GM19397 (cell line): ENCODE measurements at regions not wholly inside any gene's neighbourhood (a gene's known extent, or its start where the extent isn't known, plus 50 kb on each side); places are given as distances from the start of the nearest gene placed in this dataset.

Source experiments
- ATAC-seq: cut with Tn5 transposase; IDR thresholded peaks from one replicate; pipeline ENCODE4 v1.9.1; 2021; ENCODE audit warnings: mild to moderate bottlenecking, moderate library complexity; ENCODE audit not compliant: unreplicated experiment

DNA sequence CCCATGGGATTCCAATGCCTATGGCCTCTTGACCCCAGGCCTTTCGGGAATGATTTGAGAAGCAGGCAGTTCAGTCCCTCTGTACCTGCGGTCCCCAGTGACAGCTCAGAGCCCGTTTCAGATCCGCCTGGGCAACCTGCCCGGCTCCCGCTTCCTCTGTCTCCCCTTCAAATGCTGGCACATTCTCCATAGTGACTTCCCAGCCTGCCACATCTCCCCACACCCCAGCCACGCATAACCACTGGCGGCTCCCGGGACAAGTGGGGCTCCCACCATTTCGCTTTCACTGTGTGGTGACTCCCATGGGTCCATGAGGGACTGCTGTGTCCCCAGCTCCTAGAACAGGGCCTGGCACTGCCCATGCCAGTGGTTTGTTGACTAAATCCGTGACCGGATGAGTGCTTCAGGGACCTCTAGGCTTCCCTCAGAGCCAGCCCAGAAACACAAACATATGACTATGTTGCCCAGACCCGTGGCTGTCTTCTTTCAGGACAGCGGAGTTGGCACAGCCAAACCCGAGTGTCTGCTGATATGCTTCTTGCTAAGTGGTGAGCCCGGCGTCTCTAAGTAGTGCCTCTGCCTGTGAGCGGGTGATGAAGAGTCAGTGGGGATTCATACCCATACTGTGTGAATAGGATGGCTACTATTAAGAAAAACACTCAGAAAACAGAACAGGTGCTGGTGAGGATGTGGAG, 91.2 kb downstream of the GLI2 start:
- no peak for ATAC-seq

DNA sequence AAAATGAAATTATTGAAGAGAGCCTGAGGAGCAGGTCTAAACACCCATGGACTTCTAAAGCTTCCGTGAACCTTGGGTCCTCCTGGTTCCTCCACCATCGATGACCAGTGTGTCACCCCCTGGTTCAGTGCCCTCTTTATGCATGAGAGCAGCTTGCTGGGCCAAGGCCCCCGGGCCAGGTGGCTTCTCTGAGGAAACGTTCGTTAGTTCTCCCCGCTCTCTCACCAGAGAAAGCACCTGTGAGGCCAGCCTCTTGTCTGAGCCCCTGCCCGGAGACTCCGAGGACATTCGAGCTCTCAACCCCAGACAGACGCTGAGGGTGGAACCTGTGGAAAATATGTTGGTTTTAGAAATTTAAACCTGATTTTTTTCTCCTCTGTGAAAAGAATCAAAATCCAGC, 92.4 kb downstream of the GLI2 start:
- ATAC-seq, result no peak

DNA sequence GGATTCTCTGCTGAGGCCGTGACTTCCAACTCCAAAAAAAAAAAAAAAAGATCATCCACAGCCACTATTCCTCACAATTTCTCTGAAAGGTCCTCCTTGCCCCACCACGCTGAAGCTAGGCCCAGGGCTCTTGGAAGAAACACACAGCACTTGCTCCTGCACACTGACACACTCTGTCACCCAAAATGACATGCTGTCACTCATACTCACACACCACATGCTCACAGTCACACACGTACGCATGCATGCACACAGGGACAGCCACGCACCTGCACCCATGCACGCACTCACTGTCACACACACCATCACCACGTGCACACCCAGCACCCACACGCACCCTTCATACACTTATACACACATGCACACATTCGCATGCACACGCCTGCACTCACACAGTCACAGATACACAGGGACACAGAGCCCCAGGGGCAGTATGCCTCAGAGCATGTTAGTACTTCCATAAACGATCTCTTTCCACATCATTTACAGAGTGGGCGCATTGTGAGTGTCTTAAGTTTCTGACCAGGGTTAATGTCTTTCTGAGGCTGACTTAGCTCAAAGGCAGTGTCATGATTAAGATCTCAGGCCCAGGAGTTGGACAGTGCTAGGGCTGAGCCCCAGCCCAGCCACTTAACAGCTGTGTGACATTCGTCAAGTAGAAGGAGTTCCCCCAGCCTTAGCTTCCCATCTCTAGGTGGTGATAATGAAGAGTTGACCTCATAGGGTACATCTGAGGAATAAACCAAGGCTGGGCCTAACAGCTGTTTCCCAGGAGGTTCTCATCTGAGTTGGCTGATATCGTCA, 93.4 kb downstream of the GLI2 start:
- ATAC-seq, result no peak

DNA sequence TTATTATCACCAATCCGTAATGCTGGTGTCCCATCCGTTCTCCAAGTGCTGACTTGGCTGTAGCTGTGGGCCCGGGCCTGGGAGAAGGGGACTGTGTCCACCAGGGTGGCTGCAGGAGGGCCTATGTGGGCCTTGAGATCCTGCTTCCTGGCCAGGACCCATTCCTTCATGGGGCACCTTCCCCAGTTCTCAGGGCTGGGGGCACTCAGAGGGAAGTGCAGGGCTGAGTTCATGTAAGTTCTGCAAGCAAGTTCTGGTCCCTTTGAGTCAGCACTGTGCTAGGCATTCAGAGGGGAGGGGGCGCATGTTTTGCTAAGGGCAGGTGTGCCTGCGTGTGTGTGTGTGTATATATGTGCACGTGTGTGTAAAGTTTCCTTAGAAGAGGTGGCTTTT, 94.0 kb downstream of the GLI2 start:
- no peak for ATAC-seq

DNA sequence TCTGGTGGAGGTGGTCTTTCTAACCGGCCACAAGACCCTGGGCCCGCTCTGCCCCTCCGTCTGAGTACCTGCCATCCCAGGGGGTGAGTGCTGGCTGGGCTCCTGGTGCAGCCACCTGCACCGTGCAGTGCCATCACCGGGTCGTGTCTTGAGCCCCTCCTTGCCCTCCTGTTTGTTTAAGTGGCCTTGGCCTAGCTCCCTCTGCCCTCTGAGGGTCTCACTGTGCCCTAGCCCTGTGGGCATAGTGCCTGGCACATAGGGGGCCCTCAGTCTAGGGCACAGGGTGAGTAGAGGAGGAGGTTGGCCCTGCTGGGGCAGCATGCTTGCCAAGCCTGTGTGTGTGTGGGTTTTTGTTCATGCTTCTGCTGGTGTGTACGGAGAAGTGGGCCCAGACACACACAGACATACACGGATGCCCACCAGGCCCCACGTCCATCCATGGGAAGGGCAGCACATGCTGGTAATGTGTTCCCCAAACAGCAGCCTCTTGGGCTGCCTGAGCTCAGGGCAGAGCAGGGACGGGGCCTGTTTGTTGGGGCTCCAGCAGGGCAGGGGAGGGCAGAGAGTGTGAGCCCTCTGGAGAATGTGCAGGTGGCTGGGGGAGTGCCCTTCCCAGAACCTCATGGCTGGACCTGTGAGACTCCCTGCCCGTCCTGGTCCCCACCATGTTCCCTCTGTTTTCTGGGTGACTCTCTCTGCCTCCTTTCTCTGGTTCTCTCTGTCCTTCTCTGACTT, 94.6 kb downstream of the GLI2 start:
- no peak for ATAC-seq

DNA sequence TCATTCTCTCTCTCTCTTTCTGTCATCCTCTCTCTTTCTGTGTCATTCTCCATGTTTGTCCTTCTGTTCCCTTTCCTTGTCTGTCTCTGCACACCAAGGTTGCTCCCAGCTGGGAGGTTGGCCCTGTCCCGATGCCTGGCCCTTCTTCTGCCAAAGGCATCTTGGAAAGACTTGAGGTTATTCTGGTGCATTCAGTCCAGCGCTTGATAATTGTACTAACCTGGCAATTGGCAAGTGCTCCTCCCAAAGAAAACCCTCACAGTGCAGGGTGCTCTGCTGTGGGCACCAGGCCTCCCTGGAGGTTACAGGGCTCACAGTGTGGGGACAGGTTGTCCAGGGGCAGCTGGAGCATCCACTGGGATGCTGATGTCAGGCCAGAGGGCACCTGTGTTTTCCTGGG, 95.4 kb downstream of the GLI2 start:
- no peak for ATAC-seq

DNA sequence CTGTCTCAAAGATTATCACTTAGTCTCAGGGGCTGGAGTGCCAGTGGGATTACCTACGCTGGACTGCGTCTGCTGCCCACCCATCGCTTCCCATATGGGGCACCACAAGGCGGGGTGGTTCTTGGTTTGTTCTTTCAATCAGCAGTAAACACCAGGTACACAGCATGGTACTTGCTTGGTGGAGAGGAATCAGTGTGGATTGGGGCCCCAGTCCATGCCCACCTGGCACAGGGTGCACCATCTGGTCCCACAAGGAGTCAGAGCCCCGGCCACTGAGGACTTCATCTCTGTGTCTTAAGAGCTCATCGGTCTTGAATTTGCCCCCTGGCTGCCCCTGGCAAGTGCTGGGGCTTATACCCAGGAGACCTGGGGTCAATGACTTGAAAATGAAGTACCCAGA, 96.2 kb downstream of the GLI2 start:
- no peak for ATAC-seq

DNA sequence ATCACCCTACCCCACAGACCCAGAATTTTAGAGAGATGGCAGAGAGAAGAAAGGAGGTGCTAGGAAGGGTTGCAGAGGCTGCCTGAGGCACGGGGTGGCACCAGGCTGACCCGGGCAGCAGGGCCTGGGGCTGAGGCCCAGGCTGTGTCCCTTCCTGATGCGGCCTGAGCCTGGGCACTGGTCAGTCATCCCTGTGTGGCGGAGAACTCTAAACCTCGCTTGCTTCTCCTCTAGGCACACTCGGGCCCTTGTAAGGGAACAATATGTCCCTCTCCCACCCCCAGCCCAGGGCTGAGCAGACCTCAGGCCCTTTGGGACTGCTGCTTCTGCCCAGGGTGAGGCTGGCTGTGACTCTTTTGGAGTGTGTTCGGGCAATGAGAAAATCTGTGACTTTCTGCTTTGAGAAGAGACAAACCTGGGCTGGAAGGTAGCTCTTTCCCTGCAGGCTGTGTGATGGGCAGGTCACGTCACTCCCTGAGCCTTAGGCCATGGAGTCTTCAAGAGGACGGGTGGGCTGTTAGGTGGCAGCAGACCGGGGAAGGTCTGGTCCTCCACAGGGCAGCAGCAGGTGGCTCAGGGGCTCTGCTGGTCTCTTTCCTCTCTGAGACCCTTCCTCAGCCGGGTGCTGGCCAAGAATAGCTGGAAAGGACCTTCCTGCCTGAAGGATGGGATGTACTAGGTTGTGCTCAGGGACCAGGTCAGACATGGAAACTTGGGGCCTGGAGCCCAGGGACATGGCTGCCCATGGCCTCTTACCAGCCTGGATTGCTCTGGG, 96.8 kb downstream of the GLI2 start:
- no peak for ATAC-seq

DNA sequence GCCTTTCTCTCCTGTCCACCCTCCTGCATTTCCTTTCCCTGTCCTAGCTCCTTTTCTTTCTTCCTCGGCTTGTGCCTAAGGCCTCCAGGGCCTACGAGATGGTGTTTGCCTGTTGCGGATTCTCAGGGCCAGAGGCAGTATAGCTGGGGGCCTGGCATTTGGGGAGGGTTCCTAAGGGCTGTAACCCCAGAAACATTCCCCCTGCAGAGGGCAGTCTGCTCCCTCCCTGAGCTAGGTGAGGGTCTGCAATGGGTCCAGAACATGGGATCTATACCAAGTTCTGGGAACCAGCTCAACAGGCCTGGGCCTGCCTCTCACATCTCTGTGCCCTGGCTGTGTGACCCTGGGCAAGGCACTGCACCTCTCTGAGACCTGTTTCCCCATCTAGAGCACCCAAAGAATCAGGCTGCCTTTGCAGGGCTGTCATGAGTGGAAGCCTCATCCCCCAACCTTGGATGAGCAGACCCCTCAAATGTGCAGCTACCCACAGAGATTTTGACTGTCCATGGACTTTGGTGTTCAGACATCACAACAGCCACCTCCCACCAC, 97.5 kb downstream of the GLI2 start:
- ATAC-seq, result no peak

DNA sequence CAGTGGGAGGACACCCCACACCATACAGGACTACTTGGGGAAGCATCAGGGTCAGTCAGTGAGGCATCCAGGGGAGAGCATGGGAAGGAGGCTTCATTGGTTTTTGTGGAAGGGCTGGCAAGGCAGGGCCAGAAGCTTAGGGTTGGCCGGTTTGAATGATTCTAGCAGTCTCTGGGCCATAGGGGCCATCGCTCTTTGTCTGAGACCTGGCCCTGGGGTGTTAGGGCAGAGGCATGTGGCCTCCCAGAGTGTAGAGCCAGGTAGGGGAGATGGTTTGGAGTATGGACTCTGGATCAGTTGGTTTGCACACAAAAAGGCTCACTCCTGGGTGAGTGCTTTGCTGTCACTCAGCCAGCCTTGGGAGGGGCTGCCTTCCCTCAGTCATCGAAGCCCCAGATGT, 98.5 kb downstream of the GLI2 start:
- no peak for ATAC-seq

DNA sequence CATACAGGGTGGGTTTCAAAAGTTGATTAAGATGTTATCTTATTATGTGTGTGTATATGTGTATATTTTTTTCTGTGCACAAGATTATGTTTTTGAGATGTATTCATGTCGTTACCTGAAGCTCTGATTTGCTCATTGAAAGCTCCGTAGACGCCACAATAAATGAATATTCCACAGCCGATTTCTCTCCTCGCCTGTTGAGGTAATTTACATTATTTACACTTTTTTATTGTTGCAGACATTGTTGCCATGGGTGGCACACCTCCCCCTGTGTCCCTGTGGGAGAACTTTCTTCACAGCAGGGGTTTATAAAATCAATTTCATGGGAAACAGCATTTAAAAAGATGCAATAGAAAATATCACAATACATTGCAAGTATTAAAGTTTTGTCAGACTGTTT, 100.6 kb downstream of the GLI2 start:
- no peak for ATAC-seq

DNA sequence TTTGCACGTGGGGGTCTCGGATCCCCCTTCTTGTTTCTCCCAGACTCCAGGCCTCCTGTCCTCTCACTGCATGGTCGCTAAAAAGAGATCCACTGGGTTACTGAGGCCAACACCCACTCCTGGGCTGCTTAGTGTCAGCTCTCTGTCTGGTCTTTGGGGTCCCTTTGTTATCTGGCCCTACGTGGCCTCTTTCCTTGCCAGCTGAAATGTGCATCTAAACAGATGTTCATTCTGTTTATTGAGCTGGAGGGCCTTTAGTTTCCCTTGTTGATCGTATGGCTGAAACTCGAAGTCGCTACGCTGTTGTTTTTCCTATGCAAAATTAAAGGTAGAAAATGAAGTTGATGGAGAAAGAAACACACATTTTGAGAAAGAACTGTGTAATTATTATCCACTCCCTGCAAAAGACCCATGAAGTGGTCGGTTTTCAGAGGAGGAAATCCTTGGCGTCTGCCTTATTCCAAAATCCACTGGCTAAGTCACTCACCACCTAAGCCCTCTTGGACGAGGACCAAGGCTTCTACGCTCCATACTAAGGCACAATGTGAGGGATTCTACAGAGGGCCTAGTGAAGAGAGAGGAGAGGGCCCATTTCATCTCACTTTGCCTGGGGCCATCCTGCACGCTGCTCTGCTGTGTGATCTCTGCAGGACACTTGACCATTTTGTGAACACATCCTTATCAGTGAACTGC, 105.3 kb downstream of the GLI2 start:
- ATAC-seq, result no peak

DNA sequence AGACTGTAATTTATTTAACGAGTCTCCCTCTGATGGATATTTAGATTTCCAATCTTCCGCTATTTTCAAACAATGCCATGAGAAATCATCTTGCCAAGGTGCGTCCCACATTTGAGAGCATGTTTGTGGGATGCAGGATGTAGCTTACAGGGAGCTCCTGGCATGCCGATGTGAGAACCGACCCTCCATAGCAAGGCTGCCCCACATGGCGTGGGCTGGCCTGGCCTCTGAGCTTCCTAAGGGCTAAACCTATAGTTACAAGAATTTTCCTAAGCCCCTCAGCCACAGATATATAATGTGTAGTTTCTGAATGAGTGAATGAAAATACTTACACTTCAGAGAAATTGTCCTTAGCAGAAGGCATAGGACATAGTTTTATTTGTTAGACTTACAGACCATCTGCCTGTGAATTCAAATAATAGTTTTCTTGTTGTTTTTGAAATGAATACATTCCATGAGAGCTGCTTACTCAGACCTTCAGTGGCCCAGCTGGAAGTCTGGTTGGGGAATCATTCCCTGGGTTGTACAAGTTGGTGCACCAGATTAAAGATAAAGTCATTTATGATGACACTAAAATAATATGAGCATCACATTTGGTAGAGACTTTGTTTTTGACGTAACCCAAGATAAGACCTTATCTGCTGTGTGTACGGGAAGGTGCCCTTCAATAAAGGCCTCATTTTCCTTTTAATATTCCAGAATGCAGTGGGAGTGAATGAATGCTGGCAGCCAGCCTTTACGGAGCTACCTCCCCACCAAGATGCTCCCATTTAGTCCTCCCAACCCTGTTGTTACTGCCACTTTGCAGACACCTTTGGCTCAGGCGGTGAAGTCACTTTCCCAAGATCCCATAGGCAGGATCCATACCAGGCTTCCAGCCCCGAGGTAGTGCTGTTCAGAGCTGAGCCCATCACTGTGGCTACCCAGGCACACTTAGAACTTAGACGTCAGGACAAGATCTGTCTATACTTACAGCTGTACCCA, 107.1 kb downstream of the GLI2 start:
- no peak for ATAC-seq

DNA sequence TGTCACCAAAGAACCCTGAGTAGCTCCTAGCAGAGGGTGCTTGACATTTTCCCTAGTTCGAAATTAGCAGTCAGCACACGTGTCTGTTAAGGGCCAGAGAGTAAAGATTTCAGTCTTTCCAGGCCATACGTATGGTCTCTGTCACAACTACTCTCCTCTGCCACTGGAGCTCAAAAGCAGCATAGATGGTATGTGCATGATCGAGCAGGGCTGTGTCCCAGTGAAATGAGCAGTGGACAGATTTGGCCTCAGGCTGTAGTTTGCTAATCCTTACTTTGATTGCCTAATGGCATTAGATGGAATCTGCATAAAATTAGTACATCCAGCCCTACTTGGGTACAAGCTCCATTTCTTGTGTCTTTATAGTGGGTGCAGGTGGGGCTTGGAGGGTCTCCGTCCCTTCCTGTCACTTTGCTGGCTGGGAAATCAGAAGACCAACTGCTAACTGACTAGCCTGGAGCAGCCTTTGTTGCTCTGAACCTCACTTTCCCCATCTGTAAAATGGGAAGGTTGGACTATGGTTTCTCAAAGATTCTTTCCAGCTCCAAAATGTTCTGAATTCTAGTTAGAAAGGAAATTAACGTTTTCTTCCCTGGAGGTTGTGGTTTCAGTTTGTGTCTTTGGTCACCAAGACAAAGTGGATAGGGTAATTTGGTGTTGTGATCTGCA, 108.5 kb downstream of the GLI2 start:
- no peak for ATAC-seq

DNA sequence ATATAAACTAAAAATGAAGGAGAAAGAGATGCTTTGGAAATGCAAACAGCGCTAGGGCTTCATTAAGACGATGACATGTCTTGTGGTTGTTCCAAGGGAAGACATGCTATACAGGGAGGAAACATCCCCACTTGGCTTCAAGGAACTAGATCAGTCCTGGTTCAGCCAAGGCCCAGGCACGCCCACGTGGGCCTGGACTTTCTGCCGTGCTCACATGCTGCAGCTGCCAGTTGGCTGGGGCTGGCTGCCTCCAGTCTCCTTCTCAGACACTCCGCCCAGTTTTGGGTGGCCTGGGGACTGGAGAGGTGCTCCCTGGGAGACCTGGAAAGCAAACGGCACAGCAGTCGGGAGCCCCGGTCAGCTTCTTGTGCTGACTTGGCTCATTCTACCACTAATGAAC, 109.6 kb downstream of the GLI2 start:
- ATAC-seq, result no peak

DNA sequence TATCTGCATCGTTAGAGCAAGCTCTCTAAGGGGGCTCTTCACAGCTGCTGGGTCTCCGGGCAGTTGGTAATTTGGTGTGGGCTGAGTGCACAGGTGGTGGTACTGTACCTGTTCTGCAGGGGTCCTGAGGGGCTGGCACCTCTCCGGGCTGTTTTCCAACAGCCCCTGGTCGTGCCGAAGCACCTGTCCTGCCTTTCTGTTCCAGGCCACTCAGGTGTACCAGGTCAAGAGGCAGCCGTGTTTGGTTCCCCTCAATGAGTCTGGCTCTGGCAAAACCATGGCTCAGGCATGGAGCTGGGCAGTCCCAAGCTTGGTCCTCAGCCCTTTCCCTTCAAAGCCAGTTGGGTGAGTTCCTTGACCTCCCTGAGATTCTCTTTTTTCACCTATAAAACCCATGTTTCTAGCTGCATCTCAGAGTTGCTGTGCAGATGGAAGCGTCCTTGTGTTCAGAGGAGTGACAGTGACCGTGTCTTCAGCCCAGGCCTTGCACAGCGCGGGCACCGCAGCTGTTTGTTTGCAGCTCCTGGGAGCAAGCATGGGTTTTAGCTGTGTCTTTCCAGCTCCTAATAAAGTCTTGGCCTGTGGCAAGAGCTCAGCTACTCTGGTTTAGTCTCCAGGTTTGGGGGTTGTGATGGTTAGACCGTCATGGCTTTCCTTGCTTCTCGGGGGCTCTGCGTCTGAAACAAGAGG, 110.9 kb downstream of the GLI2 start:
- no peak for ATAC-seq

DNA sequence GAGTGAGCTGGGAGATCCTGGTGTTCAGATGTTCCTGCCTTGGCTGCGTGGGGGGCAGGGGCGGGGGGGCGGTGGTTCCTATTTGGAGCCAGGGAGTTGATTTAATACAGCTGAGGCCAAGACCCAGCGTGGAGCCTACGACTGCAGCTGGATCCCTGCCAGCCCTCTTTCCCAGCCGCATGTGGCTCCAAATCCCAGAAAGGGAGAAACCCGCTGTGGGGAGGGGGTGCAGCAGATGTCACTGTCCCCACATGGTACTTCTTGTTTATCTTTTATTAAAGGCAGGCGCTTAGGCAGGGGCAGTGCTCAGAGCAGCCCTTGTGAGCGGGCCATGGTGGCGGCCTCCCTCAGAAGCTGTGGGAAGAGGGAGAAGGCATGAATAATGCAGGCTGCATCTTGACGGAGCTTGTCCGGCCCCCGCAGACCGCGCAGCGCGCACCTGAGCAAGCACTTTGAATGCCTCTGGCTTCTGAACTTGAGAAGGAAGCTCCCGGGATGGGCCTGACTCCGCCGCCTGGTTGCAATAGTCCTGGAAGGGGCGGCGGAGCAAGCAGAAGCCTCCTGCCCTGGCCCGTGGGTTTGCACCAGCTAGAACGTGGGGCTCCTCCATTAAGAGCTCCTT, 112.1 kb downstream of the GLI2 start:
- ATAC-seq, result no peak

DNA sequence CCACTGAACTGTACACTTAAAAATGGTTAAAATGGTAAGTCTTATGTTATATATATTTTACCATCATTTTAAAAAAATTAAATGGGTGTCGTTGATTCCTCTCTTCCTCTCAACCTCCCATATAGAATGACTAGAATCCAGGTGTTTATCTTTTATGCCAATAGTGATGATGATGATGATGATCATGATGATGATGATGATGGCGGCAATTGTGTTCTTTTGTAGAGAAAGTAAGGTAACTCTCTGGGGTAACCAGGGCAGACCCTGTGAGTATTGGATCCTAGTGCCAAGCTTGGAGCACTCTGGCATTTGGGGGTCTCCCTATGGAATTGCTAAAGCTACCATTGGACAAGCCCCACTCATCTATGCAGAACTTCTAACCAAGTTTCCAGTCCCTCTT, 113.6 kb downstream of the GLI2 start:
- ATAC-seq, result no peak
